ENCODE measurements at regions not wholly inside any gene's neighbourhood (a gene's known extent, or its start where the extent isn't known, plus 50 kb on each side); places are given as distances from the start of the nearest gene placed in this dataset.

DNA sequence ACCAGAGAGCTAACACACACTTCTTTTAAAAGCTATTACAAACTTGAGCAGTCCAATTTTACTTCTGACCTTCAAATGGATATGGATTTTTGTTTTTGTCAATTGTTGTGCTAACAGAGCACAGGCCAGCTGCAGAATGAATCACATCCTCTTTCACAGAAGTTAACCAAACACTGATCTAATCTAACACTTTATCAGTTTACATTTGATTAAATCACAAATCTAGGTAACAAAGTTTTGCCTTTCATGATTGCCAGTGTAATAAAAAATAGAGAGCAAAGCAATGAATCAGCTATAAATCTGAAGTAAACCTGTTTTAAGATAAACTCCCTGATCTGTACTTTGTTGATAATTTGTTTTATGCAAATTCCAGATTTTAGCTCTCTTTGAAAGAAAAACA lies 273.1 kb upstream of the RGS6 start:
- H3K27ac ChIP-seq (ENCODE audit: low read length), result no peak overlapping the region
- no peak overlapping the region for H3K4me2 ChIP-seq (ENCODE audit: low read length)
- no peaks in the 10 kb centered on the region for H3K79me2 ChIP-seq (replicated peaks; ENCODE audit: insufficient read depth, low read length)
- no peaks in the 10 kb centered on the region for H4K20me1 ChIP-seq (ENCODE audit: insufficient read depth)
- H3K36me3 ChIP-seq (ENCODE audit: insufficient read depth, low read length), result no peaks in the 10 kb centered on the region
- no peak overlapping the region for H3K4me3 ChIP-seq (ENCODE audit: low read length)
- no peaks in the 10 kb centered on the region for H3F3A ChIP-seq (ENCODE audit: insufficient read depth, low read length, poor library complexity, severe bottlenecking)
- H3K9ac ChIP-seq (ENCODE audit: low read length), result no peak overlapping the region
- TF ChIP-seq MXI1 (conservative IDR thresholded peaks at IDR 0.05; ENCODE audit: poor library complexity, severe bottlenecking) (no peak), SMC3 (conservative IDR thresholded peaks at IDR 0.05; ENCODE audit: poor library complexity) (no peak), TAF1 (IDR thresholded peaks at IDR 0.05; ENCODE audit: low read depth) (no peak), POLR2AphosphoS5 (IDR thresholded peaks at IDR 0.05) (no peak), EP300 (conservative IDR thresholded peaks at IDR 0.05; ENCODE audit: poor library complexity, severe bottlenecking) (no peak), EZH2 (IDR thresholded peaks at IDR 0.05; ENCODE audit: borderline replicate concordance, insufficient read depth, low read length, poor library complexity, severe bottlenecking) (no peak), RAD21 (conservative IDR thresholded peaks at IDR 0.05) (no peak)
- TF ChIP-seq, protein P1, sequence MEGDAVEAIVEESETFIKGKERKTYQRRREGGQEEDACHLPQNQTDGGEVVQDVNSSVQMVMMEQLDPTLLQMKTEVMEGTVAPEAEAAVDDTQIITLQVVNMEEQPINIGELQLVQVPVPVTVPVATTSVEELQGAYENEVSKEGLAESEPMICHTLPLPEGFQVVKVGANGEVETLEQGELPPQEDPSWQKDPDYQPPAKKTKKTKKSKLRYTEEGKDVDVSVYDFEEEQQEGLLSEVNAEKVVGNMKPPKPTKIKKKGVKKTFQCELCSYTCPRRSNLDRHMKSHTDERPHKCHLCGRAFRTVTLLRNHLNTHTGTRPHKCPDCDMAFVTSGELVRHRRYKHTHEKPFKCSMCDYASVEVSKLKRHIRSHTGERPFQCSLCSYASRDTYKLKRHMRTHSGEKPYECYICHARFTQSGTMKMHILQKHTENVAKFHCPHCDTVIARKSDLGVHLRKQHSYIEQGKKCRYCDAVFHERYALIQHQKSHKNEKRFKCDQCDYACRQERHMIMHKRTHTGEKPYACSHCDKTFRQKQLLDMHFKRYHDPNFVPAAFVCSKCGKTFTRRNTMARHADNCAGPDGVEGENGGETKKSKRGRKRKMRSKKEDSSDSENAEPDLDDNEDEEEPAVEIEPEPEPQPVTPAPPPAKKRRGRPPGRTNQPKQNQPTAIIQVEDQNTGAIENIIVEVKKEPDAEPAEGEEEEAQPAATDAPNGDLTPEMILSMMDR (IDR thresholded peaks at IDR 0.05; ENCODE audit: poor library complexity, severe bottlenecking), result no peak
- TF ChIP-seq, protein P2, sequence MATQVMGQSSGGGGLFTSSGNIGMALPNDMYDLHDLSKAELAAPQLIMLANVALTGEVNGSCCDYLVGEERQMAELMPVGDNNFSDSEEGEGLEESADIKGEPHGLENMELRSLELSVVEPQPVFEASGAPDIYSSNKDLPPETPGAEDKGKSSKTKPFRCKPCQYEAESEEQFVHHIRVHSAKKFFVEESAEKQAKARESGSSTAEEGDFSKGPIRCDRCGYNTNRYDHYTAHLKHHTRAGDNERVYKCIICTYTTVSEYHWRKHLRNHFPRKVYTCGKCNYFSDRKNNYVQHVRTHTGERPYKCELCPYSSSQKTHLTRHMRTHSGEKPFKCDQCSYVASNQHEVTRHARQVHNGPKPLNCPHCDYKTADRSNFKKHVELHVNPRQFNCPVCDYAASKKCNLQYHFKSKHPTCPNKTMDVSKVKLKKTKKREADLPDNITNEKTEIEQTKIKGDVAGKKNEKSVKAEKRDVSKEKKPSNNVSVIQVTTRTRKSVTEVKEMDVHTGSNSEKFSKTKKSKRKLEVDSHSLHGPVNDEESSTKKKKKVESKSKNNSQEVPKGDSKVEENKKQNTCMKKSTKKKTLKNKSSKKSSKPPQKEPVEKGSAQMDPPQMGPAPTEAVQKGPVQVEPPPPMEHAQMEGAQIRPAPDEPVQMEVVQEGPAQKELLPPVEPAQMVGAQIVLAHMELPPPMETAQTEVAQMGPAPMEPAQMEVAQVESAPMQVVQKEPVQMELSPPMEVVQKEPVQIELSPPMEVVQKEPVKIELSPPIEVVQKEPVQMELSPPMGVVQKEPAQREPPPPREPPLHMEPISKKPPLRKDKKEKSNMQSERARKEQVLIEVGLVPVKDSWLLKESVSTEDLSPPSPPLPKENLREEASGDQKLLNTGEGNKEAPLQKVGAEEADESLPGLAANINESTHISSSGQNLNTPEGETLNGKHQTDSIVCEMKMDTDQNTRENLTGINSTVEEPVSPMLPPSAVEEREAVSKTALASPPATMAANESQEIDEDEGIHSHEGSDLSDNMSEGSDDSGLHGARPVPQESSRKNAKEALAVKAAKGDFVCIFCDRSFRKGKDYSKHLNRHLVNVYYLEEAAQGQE (IDR thresholded peaks at IDR 0.05; ENCODE audit: borderline replicate concordance), result no peak
- no peaks in the 10 kb centered on the region for H3K27me3 ChIP-seq (ENCODE audit: insufficient read depth, low read depth, low read length)
- H3K9me2 ChIP-seq (ENCODE audit: insufficient read depth, low read length), result no peaks in the 10 kb centered on the region
- no peaks in the 10 kb centered on the region for H3K9me3 ChIP-seq (ENCODE audit: low read length)
- H2AFZ ChIP-seq (ENCODE audit: low read depth, low read length), result no peak overlapping the region

DNA sequence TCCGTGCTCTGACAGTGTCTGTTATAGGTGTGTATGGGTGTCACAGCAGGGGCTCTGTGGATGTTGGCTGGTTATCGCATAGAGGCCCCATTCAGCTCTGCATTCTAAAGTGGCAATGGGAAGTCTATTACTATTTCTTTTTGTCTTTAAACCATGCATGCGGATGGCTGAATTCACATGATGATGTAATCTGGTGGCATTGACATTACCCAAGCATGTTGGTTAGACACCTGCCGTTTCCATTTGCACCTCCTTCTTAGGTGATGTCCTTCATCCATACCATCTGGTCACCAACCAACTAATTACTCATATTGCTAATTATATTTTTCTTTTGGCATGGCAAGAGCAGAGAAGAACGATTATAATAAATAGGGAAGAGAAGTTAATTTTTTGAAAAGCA lies 270.8 kb upstream of the RGS6 start:
- Histone ChIP-seq H3F3A (ENCODE audit: insufficient read depth, low read length, poor library complexity, severe bottlenecking) (no peaks in the 10 kb centered on the region), H3K9ac (ENCODE audit: low read length) (no peak overlapping the region), H3K27ac (ENCODE audit: low read length) (no peak overlapping the region), H3K79me2 (replicated peaks; ENCODE audit: insufficient read depth, low read length) (no peaks in the 10 kb centered on the region), H3K4me3 (ENCODE audit: low read length) (no peak overlapping the region), H3K4me2 (ENCODE audit: low read length) (no peak overlapping the region), H3K9me2 (ENCODE audit: insufficient read depth, low read length) (no peaks in the 10 kb centered on the region), H4K20me1 (ENCODE audit: insufficient read depth) (no peaks in the 10 kb centered on the region), H3K36me3 (ENCODE audit: insufficient read depth, low read length) (no peaks in the 10 kb centered on the region), H3K27me3 (ENCODE audit: insufficient read depth, low read depth, low read length) (no peaks in the 10 kb centered on the region), H3K9me3 (ENCODE audit: low read length) (no peaks in the 10 kb centered on the region), H2AFZ (ENCODE audit: low read depth, low read length) (no peak overlapping the region)
- no peak for TF ChIP-seq TAF1 (IDR thresholded peaks at IDR 0.05; ENCODE audit: low read depth)

DNA sequence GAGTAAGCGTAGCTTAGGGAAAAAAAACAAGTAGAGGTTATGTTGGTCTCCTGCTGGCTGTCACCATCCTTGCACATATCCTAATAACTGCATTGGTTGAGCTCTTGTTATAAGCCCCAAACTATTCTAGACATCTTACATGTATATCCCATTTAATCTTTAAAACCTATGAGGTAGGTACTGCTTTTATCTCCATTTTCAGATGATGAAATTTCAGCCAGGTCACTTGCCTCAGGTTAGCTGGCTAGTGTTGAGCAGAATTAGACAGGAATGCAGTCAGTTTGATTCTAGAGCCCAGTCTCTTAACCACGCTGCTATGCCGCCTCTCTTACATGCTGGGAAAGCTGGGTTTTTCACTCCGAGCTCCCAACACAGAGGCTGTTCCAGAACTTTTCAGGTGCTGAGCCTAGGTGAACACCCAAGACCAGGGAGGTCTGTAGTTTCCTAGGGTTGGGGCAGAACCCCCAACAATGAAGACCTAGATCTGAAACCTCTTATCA lies 269.9 kb upstream of the RGS6 start:
- no peaks in the 10 kb centered on the region for H3K9me3 ChIP-seq (ENCODE audit: low read length)
- no peaks in the 10 kb centered on the region for H3K27me3 ChIP-seq (ENCODE audit: insufficient read depth, low read depth, low read length)
- no peaks in the 10 kb centered on the region for H3K36me3 ChIP-seq (ENCODE audit: insufficient read depth, low read length)
- no peak overlapping the region for H3K4me3 ChIP-seq (ENCODE audit: low read length)
- no peaks in the 10 kb centered on the region for H3K79me2 ChIP-seq (replicated peaks; ENCODE audit: insufficient read depth, low read length)
- H3K27ac ChIP-seq (ENCODE audit: low read length), result no peak overlapping the region
- TF ChIP-seq TAF1 (IDR thresholded peaks at IDR 0.05; ENCODE audit: low read depth) (no peak), EZH2 (IDR thresholded peaks at IDR 0.05; ENCODE audit: borderline replicate concordance, insufficient read depth, low read length, poor library complexity, severe bottlenecking) (no peak), EP300 (conservative IDR thresholded peaks at IDR 0.05; ENCODE audit: poor library complexity, severe bottlenecking) (no peak), POLR2AphosphoS5 (IDR thresholded peaks at IDR 0.05) (no peak), SMC3 (conservative IDR thresholded peaks at IDR 0.05; ENCODE audit: poor library complexity) (no peak), MXI1 (conservative IDR thresholded peaks at IDR 0.05; ENCODE audit: poor library complexity, severe bottlenecking) (no peak), RAD21 (conservative IDR thresholded peaks at IDR 0.05) (no peak)
- TF ChIP-seq, protein P1 (IDR thresholded peaks at IDR 0.05; ENCODE audit: poor library complexity, severe bottlenecking), result no peak
- TF ChIP-seq, protein P2 (IDR thresholded peaks at IDR 0.05; ENCODE audit: borderline replicate concordance), result no peak
- no peak overlapping the region for H2AFZ ChIP-seq (ENCODE audit: low read depth, low read length)
- H3F3A ChIP-seq (ENCODE audit: insufficient read depth, low read length, poor library complexity, severe bottlenecking), result no peaks in the 10 kb centered on the region
- no peaks in the 10 kb centered on the region for H3K9me2 ChIP-seq (ENCODE audit: insufficient read depth, low read length)
- H3K9ac ChIP-seq (ENCODE audit: low read length), result no peak overlapping the region
- no peaks in the 10 kb centered on the region for H4K20me1 ChIP-seq (ENCODE audit: insufficient read depth)
- H3K4me2 ChIP-seq (ENCODE audit: low read length), result no peak overlapping the region
